ENCODE measurements at regions not wholly inside any gene's neighbourhood (a gene's known extent, or its start where the extent isn't known, plus 50 kb on each side); places are given as distances from the start of the nearest gene placed in this dataset.

GRCh38 chr16:51365715-51366114 is 214.6 kb upstream of the SALL1 start:
- no peak for DNase-seq
- Mint-ChIP-seq H3K4me3 (no peak overlapping the region), H3K36me3 (ENCODE audit: low read depth) (no peaks in the 10 kb centered on the region), H3K27me3 (no peaks in the 10 kb centered on the region), H3K27ac (no peak overlapping the region), H3K9me3 (no peaks in the 10 kb centered on the region), H3K4me1 (ENCODE audit: low read depth) (no peaks in the 10 kb centered on the region)

GRCh38 chr16:51359141-51359955 is 208.3 kb upstream of the SALL1 start:
- no peak for DNase-seq
- no peaks in the 10 kb centered on the region for H3K36me3 Mint-ChIP-seq (ENCODE audit: low read depth)

GRCh38 chr16:51357839-51358238 is 206.8 kb upstream of the SALL1 start:
- no peak overlapping the region for H3K27ac Mint-ChIP-seq
- H3K4me3 Mint-ChIP-seq: no peak overlapping the region
- no peaks in the 10 kb centered on the region for H3K36me3 Mint-ChIP-seq (ENCODE audit: low read depth)
- H3K9me3 Mint-ChIP-seq: no peaks in the 10 kb centered on the region
- DNase-seq: no peak
- no peaks in the 10 kb centered on the region for H3K4me1 Mint-ChIP-seq (ENCODE audit: low read depth)
- no peaks in the 10 kb centered on the region for H3K27me3 Mint-ChIP-seq

More at GRCh38 chr16:51359141-51359955, 208.3 kb upstream of the SALL1 start:
- no peaks in the 10 kb centered on the region for H3K4me1 Mint-ChIP-seq (ENCODE audit: low read depth)
- no peak overlapping the region for H3K4me3 Mint-ChIP-seq
- no peaks in the 10 kb centered on the region for H3K27me3 Mint-ChIP-seq
- no peaks in the 10 kb centered on the region for H3K9me3 Mint-ChIP-seq
- no peak overlapping the region for H3K27ac Mint-ChIP-seq

- DNase-seq: no peak
- no peaks in the 10 kb centered on the region for H3K36me3 Mint-ChIP-seq (ENCODE audit: low read depth)
- no peaks in the 10 kb centered on the region for H3K9me3 Mint-ChIP-seq
- H3K4me1 Mint-ChIP-seq (ENCODE audit: low read depth): no peaks in the 10 kb centered on the region
- no peak overlapping the region for H3K27ac Mint-ChIP-seq
- no peaks in the 10 kb centered on the region for H3K27me3 Mint-ChIP-seq
- no peak overlapping the region for H3K4me3 Mint-ChIP-seq
These were observed 204.8 kb upstream of the SALL1 start for GRCh38 chr16:51355875-51356274.

GRCh38 chr16:51355195-51355594 is 204.1 kb upstream of the SALL1 start:
- no peak overlapping the region for H3K4me3 Mint-ChIP-seq
- no peaks in the 10 kb centered on the region for H3K27me3 Mint-ChIP-seq
- no peaks in the 10 kb centered on the region for H3K36me3 Mint-ChIP-seq (ENCODE audit: low read depth)
- no peak overlapping the region for H3K27ac Mint-ChIP-seq
- no peak for DNase-seq
- no peaks in the 10 kb centered on the region for H3K9me3 Mint-ChIP-seq
- no peaks in the 10 kb centered on the region for H3K4me1 Mint-ChIP-seq (ENCODE audit: low read depth)

- no peaks in the 10 kb centered on the region for H3K9me3 Mint-ChIP-seq
- H3K4me1 Mint-ChIP-seq (ENCODE audit: low read depth): no peaks in the 10 kb centered on the region
- no peak for DNase-seq
- no peak overlapping the region for H3K27ac Mint-ChIP-seq
- no peaks in the 10 kb centered on the region for H3K27me3 Mint-ChIP-seq
- no peak overlapping the region for H3K4me3 Mint-ChIP-seq
- no peaks in the 10 kb centered on the region for H3K36me3 Mint-ChIP-seq (ENCODE audit: low read depth)
These were observed 202.0 kb upstream of the SALL1 start for GRCh38 chr16:51353055-51353454.

GRCh38 chr16:51349626-51350025 is 198.6 kb upstream of the SALL1 start:
- Mint-ChIP-seq H3K9me3 (peaks cover 2% of the 10 kb centered on the region), H3K27ac (no peak overlapping the region), H3K36me3 (ENCODE audit: low read depth) (no peaks in the 10 kb centered on the region), H3K4me3 (no peak overlapping the region), H3K27me3 (no peaks in the 10 kb centered on the region), H3K4me1 (ENCODE audit: low read depth) (no peaks in the 10 kb centered on the region)
- no peak for DNase-seq

GRCh38 chr16:51343411-51343810 is 192.3 kb upstream of the SALL1 start:
- DNase-seq: no peak
- no peaks in the 10 kb centered on the region for H3K27me3 Mint-ChIP-seq

GRCh38 chr16:51341204-51341603 is 190.1 kb upstream of the SALL1 start:
- Mint-ChIP-seq H3K27ac (no peak overlapping the region), H3K27me3 (no peaks in the 10 kb centered on the region), H3K9me3 (peaks cover 9% of the 10 kb centered on the region), H3K4me1 (ENCODE audit: low read depth) (no peaks in the 10 kb centered on the region), H3K36me3 (ENCODE audit: low read depth) (no peaks in the 10 kb centered on the region), H3K4me3 (no peak overlapping the region)
- no peak for DNase-seq

More at GRCh38 chr16:51343411-51343810, 192.3 kb upstream of the SALL1 start:
- Mint-ChIP-seq H3K36me3 (ENCODE audit: low read depth) (no peaks in the 10 kb centered on the region), H3K27ac (no peak overlapping the region), H3K4me3 (no peak overlapping the region), H3K4me1 (ENCODE audit: low read depth) (no peaks in the 10 kb centered on the region), H3K9me3 (peaks cover 4% of the 10 kb centered on the region)

- H3K27me3 Mint-ChIP-seq: no peaks in the 10 kb centered on the region
- H3K4me3 Mint-ChIP-seq: no peak overlapping the region
- no peaks in the 10 kb centered on the region for H3K36me3 Mint-ChIP-seq (ENCODE audit: low read depth)
These were observed 186.6 kb upstream of the SALL1 start for GRCh38 chr16:51337662-51338061.

GRCh38 chr16:51328733-51329132 is 177.7 kb upstream of the SALL1 start:
- Mint-ChIP-seq H3K9me3 (peaks cover 3% of the 10 kb centered on the region), H3K36me3 (ENCODE audit: low read depth) (no peaks in the 10 kb centered on the region), H3K27me3 (no peaks in the 10 kb centered on the region), H3K4me1 (ENCODE audit: low read depth) (no peaks in the 10 kb centered on the region), H3K27ac (no peak overlapping the region), H3K4me3 (no peak overlapping the region)
- DNase-seq: no peak

More at GRCh38 chr16:51337662-51338061, 186.6 kb upstream of the SALL1 start:
- Mint-ChIP-seq H3K27ac (no peak overlapping the region), H3K4me1 (ENCODE audit: low read depth) (no peaks in the 10 kb centered on the region), H3K9me3 (peaks cover 8% of the 10 kb centered on the region)
- no peak for DNase-seq

- no peaks in the 10 kb centered on the region for H3K4me1 Mint-ChIP-seq (ENCODE audit: low read depth)
- H3K36me3 Mint-ChIP-seq (ENCODE audit: low read depth): no peaks in the 10 kb centered on the region
These were observed 175.9 kb upstream of the SALL1 start for GRCh38 chr16:51327001-51327400.

GRCh38 chr16:51326131-51326856 is 175.2 kb upstream of the SALL1 start:
- no peaks in the 10 kb centered on the region for H3K36me3 Mint-ChIP-seq (ENCODE audit: low read depth)
- H3K9me3 Mint-ChIP-seq: peaks cover 3% of the 10 kb centered on the region

More at GRCh38 chr16:51327001-51327400, 175.9 kb upstream of the SALL1 start:
- Mint-ChIP-seq H3K27me3 (no peaks in the 10 kb centered on the region), H3K4me3 (no peak overlapping the region), H3K27ac (no peak overlapping the region), H3K9me3 (peaks cover 3% of the 10 kb centered on the region)
- DNase-seq: no peak

GRCh38 chr16:51321251-51321650 is 170.2 kb upstream of the SALL1 start:
- Mint-ChIP-seq H3K27me3 (no peaks in the 10 kb centered on the region), H3K9me3 (no peaks in the 10 kb centered on the region), H3K4me3 (no peak overlapping the region), H3K27ac (no peak overlapping the region), H3K36me3 (ENCODE audit: low read depth) (no peaks in the 10 kb centered on the region), H3K4me1 (ENCODE audit: low read depth) (no peaks in the 10 kb centered on the region)
- no peak for DNase-seq

More at GRCh38 chr16:51326131-51326856, 175.2 kb upstream of the SALL1 start:
- H3K27ac Mint-ChIP-seq: no peak overlapping the region
- no peak for DNase-seq
- H3K4me3 Mint-ChIP-seq: no peak overlapping the region
- no peaks in the 10 kb centered on the region for H3K27me3 Mint-ChIP-seq
- no peaks in the 10 kb centered on the region for H3K4me1 Mint-ChIP-seq (ENCODE audit: low read depth)

- DNase-seq: no peak
- peaks cover 2% of the 10 kb centered on the region for H3K9me3 Mint-ChIP-seq
- H3K27ac Mint-ChIP-seq: no peak overlapping the region
- H3K27me3 Mint-ChIP-seq: no peaks in the 10 kb centered on the region
- H3K36me3 Mint-ChIP-seq (ENCODE audit: low read depth): no peaks in the 10 kb centered on the region
- no peak overlapping the region for H3K4me3 Mint-ChIP-seq
- H3K4me1 Mint-ChIP-seq (ENCODE audit: low read depth): no peaks in the 10 kb centered on the region
These were observed 166.5 kb upstream of the SALL1 start for GRCh38 chr16:51317575-51317974.
